SKM-1 (cell line): ENCODE measurements at regions not wholly inside any gene's neighbourhood (a gene's known extent, or its start where the extent isn't known, plus 50 kb on each side); places are given as distances from the start of the nearest gene placed in this dataset.
"Not testable (repeated sequence)": the region's sequence is repeated elsewhere in the genome, so short reads cannot be mapped to it uniquely, and the experiment has no call there.

ENCODE experiments used
- DNase-seq: peaks from one replicate; lab custom pipeline; 2025; ENCODE audit not compliant: unreplicated experiment; lab: John Stamatoyannopoulos, UW

DNA sequence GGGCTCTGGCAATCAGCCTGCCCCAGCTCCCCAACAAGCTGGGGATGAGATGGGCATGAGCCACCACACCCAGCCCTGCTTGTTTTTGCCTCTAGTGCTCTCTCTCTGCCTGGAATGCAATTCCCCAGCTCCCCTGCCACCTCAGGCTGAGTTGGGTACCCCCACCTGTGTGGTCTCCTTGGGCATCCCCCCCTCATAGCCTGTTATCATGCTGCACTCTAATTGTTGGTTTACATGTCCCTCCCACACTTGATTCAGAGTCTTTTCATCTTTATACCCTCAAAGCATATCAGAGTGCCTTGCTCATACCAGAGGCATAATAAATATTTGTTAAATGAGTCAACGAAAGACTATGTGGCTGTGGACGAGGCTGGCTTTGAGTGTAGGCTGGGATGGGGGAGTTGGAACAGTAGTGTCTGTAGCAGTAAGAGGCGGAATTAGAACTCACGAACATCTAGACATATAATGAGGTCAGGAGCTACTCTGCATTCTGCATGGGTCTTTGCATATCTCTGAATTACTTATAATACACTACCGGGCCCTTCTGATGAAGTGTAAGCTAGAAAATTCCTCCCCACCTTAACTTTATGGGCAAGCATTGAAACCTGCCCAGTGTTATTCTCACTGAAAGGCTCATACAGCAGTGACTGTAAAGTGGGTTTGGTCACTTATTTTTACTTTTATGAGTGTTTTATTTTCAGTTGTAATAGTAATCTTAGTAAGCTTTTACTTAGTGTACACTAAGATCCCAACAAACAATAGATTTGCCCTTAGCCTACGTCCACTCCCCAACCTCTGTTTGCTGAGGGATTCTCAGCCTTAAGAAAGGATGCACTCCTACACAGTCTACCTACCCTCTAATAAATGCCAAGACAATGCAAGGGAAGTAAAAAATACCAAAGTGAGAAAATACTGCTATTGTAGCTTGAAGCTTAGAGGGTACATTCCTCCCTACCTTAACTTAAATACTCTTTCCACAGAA is 58.7 kb downstream of the EDN1 start:
- DNase-seq = no peak

DNA sequence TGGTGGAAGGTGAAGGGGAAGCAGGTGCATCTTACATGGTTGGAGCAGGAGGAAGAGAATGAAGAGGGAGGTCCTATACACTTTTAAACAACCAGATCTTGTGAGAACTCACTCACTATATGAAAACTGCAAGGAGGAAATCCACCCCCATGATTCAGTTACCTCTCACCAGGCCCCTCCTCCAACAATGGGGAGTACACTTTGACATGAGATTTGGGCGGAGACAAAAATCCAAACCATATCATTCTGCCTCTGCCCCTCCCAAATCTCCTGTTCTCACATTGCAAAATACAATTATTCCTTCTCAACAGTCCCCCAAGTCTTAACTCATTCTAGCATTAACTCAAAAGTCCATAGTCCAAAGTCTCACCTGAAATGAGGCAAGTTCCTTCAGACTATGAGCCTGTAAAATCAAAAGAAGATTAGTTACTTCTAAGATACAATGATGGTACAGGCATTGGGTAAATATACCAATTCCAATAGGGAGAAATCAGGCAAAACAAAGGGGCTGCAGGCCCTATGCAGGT is 60.5 kb downstream of the EDN1 start:
- no peak for DNase-seq

DNA sequence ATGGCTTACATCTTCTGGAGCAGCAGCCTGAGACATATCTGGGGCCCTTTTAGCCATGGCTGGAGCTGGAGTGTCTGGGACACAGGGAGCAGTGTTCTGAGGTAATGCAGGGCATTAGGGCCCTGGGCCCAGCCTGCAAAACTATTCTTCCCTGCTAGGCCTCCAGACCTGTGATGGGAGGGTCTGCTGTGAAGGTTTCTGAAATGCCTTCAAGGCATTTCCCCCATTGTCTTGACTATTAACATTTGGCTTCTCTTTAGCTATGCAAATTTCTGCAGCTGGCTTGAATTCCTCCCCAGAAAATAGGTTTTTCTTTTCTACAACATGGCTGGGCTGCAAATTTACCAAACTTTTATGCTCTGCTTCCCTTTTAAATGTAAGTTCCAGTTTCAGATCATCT is 61.5 kb downstream of the EDN1 start:
- DNase-seq = no peak

DNA sequence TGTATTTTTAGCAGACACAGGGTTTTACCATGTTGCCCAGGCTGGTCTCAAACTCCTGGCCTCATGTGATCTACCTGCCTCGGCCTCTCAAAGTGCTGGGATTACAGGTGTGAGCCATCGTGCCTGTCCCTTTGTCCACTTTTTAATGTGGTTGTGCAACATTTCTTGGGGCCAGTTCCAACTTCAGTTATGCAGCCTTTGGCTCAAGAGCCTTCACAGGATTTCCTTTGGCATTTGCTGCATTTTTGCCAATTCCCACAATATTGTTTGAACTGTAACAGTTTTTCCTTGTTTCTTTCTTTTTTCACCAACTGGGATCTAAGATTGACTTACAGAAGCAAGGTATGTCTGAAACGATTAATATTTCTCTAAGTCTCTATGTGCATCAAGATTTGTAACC is 63.6 kb downstream of the EDN1 start:
- DNase-seq = no peak

- DNase-seq = no peak
Measured at GRCh38 chr6:12354499-12354898, 64.3 kb downstream of the EDN1 start.

- no peak for DNase-seq
Measured at GRCh38 chr6:12355354-12355753, 65.2 kb downstream of the EDN1 start.

DNA sequence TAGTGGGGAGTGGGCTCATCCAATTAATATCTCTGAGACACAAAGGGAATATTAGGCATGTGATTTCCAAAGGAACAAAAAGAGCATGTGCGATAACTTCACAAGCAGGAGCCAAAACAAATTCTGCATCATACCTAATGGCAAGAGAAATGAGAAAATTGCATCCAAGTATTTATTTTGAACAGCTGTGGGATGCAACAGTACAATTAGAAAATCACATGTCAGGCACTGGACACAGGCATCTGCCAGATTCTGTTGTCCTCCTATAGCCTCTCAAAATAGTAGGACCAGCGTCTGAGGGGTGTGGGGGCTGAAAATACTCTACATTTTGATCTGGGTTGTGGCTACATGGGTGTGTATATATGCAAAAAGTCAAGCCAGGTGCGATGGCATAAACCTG is 66.3 kb downstream of the EDN1 start:
- DNase-seq = no peak

DNA sequence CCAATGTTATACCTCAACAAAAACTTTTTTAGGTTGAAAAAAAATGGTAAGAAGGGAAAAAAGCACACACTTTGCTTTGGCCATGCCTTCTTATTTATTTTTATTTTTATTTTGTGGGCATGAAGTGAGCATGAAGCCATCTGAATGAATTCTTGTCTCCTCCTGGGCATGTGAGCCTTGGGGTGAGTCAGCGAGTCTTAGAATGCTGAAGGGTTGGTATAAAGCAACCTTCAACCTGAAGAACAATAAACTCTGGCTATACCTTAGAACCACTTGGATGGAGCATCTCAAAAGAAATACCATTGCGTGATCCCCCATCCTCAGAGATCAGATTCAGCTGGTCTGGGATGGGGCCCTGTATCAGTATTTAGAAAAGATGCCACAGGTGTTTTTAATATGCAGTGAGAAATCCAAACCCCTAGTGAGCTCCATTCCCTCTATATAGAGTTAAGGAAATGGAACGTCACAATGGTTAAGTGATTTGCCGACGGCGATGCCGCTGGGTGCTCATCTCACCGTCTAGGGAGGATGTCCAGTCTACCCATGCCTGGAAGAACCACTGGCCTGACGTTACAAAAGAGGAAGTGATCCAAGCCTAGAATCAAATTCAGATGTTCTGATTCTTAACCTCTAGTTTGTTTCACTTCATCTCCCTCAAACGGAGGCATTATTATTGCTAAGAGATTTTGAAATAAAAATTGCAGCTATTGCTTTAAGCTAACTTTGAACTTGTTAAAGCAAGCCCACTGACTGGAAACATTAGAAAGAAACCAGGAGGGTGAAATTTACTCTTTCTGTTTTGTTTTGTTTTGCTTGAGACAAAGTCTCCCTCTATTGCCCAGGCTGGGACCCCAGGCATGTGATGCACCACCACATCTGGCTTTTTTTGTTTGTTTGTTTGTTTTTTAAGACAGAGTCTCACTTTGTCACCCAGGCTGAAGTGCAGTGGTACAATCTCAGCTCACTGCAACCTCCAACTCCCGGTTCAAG is 67.1 kb downstream of the EDN1 start:
- no peak for DNase-seq

DNA sequence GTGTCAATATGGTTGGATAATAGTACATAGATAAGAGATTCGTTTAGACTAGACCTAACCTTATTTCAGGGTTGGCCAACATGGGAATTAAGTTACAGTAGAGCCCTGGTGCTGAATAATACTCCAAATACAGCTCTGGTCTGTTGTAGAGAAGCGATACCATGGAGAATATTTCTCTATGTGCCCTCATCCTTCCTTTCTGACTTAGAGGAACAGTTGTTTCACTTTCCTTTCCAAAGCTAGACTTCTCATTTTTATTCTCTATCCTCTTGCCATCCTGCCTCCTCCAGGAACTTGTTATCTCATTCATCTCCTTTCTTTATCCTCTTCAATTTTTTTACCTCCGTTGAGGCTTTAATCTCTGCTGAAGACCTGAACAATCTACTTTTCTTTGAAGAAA is 68.9 kb downstream of the EDN1 start:
- no peak for DNase-seq

GRCh38 chr6:12361042-12361765 is 71.0 kb downstream of the EDN1 start:
- no peak for DNase-seq

DNA sequence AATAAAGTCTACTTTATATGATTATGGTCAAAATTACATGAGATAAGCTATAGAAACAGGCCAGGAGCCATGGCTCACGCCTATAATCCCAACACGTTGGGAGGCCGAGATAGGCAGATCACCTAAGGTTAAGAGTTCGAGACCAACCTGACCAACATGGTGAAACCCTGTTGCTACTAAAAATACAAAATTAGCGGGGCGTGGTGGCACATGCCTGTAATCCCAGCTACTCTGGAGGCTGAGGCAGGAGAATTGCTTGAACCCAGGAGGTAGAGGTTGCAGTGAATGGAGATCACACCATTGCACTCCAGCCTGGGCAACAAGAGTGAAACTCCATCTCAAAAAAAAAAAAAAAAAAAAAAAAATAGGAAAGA is 73.1 kb downstream of the EDN1 start:
- not testable (repeated sequence) for DNase-seq

- peak; percentile 91 for DNase-seq
Measured at GRCh38 chr6:12363651-12364381, 73.7 kb downstream of the EDN1 start.

- DNase-seq = no peak
Measured at GRCh38 chr6:12364621-12365020, 74.5 kb downstream of the EDN1 start.

GRCh38 chr6:12366731-12367130 is 76.6 kb downstream of the EDN1 start:
- no peak for DNase-seq

GRCh38 chr6:12367412-12367811 is 77.3 kb downstream of the EDN1 start:
- DNase-seq = no peak

- no peak for DNase-seq
Measured at GRCh38 chr6:12369355-12369754, 79.2 kb downstream of the EDN1 start.

DNA sequence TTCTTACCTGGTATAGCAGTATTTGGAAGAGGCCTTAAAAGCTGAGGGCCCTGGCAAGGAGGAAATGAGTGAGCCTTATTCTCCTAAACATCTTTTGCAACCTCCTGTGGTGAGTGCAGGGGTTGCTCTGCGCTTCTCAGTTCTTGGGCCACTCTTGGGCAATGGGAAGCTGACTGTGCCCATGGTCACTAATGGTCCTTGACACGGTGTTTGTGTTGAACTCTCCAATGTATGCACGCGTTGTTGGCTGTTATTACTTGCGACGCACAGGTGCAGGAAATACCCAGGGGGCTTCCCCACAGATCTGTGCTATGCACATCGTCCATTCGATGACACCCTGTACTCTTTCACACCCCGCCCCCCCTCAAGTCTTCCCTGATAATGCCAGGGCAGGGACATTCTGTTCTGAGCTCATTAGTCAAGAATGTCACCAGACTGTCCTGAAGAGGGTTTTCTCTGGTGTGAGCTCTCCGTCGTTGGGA is 79.7 kb downstream of the EDN1 start:
- peak; percentile 92 for DNase-seq

DNA sequence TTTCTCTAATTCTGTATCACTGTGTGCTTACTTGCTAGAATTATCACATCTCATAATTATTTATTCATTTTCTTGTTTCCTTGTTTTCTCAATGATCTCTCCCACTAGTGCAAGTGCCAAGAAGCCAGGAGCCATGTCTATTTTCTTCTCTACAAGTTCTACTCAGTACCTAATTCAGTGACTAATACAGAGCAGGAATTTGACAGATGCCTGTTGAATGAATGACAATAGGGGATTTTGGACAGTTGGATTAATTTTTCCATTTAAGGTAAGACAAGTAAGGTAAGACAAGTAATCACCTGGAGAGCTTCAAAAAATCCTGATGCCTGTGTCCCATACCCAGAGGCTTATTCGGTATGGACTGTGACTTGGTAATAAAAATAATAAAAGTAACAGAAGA is 81.0 kb downstream of the EDN1 start:
- DNase-seq = no peak

- DNase-seq = no peak
Measured at GRCh38 chr6:12371641-12372146, 81.5 kb downstream of the EDN1 start.

DNA sequence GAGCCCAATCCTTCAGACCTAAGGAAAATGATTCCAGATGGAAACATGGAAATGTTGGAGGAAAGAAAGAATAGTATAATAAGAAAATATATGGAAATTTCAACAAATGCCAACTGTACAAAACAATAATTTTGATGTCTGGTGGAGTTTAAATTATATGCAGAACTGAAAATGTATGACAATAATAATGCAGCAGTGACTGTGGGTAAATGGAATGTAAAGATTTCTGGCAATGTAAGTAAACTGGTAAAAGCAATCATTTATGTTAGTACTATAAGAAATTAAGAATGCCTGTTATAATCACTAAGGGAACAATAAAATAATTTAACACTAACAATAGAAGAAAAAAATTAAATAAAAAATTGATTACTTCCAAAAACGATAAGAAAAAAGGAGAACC is 89.0 kb downstream of the EDN1 start:
- DNase-seq = no peak
